HG03354 (cell line): ENCODE measurements at regions not wholly inside any gene's neighbourhood (a gene's known extent, or its start where the extent isn't known, plus 50 kb on each side); places are given as distances from the start of the nearest gene placed in this dataset.

Source experiments
- ATAC-seq: cut with Tn5 transposase; IDR thresholded peaks from one replicate; pipeline ENCODE4 v1.9.1; 2021; ENCODE audit warnings: mild to moderate bottlenecking; ENCODE audit not compliant: unreplicated experiment, poor library complexity, severe bottlenecking

DNA sequence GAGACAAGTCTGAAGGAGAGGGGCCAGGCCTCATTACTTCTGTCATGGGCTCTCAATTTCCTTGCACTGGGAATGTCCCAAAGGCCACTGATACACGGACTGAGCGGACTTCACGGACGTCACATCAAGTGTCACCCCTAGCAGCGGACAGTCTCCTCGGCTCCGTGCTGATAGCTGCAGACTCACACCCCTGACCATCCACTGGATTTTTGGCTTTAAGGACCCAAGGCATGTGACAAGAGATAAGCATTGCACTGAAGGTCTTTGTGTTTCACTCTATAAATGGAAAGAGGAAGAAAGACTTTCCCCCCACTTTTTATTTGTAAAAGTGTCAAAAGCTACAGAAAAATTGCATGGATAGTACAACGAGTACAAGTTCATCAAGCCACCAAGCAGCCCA lies 200.4 kb upstream of the FGGY start:
- no peak for ATAC-seq

DNA sequence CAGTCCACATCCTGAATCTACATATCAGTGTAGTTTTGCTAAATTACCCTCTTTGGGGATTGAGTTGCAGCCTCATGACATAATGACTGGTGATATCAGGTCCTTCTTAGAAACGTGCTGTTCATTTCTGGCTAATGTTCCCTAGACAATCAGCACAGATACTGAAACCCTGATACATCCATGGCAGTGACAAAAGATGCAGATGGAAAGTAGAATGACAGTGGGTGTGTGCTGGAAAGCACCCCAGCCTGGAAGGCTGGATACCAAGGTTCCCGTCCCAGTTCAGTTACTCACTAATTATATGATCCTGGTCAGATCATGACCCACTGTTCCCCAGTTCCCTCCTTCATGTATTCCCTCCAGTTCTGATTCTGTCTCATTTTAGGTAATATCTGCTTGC lies 198.2 kb upstream of the FGGY start:
- no peak for ATAC-seq

DNA sequence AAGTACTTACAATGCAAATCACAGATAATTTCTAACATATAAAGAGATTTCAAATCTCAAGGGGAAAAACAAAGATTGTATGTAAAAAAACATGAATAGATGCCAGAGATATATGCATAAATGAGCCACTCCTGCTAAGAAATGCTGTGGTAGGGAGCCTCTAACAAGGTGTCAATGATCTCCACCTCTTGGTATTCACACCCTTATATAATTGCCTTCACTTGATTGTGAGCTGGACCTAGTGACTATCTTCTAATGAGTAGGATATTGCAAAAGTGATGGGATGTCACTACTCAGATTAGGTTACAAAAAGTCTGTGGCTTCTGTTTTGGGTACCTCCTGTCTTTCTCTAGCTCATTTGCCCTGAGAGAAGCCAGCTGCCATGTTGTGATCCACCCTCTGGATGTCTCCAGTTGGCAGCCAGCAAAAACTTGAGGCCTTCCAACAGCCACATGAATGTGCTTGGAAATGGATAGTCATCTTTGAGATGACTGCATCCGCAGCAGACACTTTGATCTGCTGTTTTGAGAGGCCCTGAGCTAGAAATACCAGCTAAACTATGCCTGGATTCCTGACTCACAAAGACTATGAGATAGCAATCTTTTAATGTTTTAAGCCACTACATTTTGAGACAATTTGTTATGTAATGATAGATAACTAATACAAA lies 196.1 kb upstream of the FGGY start:
- no peak for ATAC-seq

DNA sequence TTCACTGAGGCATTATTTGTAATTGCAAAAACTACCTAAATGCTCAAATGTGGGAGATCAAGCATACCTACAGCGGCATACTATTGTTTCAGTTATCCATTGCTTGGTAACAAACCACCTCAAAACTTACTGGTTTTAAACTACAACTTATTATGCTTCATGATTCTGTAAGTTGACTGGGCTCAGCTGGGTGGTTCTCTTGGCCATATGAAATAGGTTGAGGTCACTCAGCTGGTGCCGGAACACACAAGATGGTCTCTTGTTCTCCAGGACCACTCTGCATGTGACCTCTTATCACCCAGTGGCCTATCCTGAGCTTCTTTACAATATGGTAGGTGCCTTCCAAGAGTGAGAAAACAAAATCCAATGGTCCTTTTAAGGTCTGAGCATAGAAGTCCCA lies 195.4 kb upstream of the FGGY start:
- no peak for ATAC-seq

DNA sequence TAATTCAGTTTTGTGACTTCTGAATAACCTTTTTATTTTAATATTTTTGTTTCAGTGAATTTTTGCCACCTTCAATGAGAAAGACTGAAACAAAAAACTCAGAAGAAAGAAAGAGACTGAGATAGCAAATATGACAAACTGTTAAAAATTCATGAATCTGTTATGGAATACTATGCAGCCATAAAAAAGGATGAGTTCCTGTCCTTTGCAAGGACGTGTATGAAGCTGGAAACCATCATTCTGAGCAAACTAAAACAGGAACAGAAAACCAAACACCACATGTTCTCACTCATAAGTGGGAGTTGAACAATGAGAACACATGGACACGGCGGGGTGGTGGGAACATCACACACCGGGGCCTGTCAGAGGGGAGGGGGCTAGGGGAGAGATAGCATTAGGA lies 193.4 kb upstream of the FGGY start:
- no peak for ATAC-seq

DNA sequence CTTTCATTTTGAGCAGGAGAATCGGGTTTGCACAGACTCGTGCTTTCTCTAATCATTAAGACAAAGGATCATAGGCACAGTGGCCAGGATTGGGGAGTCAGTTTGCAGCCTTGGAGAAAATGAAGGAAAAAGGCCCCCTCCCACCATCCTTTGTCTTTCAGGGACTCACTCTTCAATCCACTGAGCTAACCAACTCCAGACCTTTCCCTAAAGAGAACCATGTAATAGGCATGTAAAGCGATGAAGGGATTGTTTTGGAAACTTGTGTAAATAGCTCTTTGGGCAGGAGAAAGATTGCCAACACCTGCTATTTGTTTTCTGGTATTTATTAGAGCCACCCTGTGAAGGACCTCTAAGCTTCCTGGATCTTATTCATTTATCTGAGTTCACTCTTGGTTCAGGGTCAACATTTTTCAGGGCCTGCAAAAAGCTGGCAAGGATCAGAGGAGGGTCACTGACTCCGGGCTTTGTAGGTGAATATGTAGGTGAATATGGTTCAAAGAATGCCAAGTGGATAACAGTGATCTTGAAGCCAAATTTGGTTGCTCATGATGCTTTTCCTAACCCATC lies 192.6 kb upstream of the FGGY start:
- ATAC-seq = no peak

DNA sequence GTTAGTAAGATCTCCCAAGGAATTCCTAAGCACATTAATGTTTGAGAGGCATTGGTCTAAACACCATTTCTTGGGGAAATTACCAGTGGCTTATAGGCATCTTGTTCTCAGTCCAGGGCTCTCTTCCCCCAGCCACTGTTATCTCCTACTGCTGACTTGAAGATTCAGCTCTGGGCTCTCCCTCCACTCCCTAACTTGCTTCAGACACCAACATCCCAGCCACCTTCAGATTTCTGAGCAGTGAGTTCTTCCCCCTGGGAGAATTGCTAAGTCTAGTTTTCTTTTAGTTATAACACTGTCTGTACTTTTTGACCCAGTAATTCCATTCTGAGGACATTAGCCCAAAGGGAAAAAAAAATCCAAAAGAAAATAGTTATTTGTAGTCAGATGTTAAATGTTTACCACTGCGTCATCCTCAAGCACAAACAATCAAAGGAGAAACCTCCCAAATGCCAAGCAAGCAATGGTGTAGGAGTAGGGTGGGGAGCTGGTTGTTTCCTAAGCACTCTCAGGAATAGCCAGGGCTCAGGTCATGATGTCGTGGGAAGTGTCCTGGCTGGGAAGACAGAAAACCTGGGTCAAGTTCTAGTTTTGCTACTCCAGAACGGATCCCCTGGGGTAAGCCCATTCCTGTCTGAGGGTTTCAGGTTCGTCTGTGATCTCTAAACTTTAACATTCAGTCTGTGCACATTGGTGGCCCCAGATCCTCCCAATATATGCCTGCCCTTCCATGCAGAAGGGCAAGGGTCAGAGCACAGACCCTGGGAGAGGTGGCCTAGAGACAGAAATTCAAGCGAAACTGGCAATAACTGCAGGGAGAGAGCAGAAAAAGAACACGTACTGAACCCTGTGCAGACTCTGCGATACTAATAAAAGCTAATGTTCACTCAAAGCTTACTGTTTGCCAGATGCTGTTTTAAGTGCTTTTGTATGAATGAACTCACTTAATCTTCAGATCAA lies 191.1 kb upstream of the FGGY start:
- ATAC-seq = no peak

DNA sequence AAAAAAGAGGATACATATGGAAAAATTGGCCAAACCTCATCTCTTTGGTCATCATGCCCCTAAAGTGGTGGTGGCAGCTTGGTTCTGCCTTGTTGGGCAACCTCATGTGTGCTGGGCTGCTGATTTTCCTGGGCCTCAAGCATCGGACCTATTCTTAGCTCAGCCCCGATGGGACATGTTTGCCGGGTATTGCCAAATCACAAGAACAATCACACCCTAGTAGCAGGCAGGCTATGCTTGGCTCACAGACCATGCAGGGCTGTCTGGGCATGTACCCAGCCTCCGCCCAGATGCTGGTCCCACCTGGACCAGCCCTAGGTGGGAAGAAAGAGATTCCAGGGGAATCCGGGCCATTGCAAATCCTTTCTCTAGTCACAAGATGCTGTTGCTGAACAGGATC lies 189.4 kb upstream of the FGGY start:
- ATAC-seq = no peak

DNA sequence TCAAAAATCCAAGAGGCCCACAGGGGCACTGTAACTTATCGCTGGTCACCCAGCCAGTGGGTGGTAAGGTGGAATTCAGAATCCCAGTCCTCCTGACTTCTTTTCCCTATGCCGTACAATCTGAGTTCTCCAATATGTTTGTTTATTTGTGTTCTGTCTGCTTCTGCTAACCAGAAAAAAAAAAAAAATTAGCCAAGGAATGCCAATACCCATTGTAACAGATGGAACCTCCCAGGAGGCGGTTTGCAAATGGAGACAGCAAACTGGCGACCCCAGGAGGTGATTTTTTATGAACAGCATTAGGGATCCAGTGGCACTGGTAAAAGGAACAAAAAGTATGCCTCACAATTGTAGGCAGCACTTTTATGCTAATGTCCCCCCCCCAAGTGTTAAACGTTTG lies 189.0 kb upstream of the FGGY start:
- ATAC-seq = no peak

DNA sequence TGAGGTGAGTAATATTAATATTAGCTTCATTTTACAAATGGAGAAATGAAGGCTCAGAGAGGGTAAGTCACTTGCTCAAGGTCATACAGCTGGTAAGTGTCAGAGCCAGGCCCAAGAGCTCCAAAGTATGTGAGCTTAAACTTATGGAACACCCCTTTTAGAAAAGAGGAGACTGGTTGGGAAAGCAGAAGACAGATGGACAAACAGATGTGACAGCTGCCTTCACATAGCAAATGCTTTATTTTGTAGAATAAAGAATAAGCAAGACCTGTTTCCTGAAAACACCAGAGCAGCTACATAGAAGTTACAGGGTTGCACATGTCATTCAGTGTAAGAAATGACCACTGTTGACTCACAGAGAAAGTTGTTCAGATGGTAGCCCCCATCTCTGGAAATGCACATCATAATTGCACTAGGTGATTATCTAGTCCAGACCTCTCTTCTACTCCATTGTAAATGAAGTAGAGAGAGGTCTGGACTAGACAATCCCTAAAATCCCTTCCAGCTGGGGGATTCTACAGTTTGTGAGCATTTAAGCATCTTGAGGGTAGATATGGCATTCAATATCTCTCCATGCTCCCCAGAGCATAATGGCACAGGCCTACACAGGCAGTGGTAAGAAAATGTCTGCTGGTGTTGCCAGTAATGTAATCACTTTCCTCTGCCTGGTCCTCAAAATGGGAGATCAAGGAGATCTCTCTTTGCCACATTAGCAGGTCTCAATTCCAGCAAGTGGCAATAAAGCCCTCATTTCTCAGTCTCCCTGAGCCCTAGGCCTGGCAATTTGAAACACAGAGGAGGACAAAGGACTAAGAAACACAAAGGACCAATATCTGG lies 188.2 kb upstream of the FGGY start:
- no peak for ATAC-seq

DNA sequence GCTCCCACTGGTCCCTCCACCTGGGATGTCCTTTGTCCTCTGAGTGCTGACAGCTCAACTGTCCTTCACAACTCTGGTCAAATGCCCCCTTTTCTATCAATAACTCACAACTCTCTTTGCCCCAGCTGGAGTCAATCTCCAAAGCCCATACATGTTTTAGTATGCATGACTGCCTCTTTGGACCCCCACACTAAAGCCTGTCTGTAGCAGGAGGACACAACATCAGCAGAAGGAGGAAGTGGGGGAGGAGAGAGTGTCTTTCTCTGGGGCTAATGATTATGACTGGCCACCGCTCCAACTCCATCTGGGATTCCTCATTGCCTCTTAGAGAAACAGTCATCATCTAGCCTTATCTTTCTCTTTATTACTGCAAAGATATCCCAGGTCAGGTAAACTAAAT lies 186.6 kb upstream of the FGGY start:
- ATAC-seq = no peak

DNA sequence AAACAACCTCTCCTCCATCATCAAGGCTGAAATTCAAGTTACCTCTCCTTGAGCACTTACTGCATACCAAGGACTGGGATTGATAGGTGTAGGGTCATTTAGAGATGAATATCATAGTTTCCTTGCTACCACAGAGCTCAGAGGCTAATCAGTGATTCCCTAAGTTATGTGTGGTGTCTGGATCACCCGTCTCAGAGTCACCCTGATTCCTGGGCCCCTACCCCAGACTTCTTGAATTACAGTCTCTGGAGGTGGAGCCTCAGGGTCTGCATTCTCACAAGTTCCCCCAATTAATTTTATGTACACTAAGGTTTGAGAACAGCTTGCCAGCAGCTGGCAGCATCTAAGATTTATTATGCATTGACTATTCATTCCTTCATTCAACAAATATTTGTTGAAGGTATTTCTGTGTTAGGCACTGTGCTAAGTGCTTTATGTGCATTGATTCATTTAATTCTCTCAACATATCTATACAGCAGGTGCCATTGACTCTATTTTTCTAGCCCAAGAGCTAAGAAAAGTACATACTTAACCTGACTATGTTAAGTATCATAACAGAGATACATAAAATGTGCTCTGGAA lies 182.9 kb upstream of the FGGY start:
- no peak for ATAC-seq

DNA sequence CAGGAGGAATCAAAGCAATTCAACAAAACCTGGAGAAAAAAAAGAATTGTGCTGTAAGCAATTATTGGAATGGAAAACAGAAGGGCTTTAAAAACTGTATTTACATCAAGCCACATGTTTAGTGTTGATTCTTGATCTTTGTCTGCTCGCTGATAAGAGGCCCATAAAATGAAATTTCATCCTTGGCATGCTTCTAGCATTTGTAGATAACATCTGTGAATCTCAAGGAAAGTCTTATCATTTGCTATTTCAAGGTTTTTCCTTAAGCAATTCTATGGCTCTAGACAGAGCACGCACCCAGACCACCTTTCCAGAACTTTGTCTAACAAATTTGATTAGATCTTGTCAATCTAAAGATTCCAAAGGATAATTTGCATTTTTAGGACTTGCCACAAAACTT lies 181.0 kb upstream of the FGGY start:
- no peak for ATAC-seq

DNA sequence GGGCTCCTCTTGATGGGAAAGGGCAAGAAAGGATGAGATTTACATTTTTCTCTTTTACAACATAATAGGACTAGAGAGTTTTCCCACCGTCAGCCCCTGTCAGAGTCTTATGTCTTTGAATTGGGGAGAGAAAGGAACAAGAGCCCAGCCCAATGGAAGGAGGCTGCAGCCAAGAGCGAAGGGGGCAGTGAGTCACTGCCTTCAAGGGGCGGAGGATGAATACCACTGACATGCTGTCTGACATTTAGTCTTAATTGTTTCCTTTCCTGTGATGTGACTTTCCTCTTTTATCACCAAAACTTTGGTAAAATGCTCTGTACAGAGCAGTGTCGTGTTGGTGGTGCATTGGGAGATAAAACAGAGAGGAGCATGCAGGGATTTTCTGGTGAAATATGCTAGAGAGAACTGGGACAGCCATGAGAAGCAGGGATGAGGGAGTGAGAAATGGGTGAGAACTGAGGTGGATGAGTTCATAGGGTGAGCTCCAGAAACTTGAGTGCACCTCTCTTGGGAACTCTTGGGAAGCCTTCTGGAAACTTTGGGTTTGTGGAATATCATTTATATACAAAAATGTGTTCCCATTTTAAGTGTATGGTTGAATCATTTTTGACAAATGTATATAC lies 179.9 kb upstream of the FGGY start:
- ATAC-seq = no peak

DNA sequence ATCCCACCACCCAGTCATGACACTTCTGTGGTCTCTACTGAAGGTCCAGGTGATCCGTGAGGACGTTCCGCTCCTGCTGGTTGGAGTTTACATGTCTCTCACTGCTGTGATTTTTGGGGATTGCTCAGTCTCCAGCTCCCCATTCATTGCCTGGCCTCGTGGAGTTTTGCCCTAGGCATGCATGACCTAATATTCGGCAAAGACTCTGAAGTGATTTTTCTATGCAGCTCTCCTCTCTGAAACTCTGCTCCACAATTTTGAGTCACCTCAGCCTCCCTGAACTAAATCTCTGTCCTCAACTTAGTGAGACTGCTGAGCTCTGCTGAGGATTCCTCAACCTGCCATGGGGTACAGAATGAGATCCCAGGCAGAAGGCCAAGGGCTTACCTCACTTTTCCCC lies 174.4 kb upstream of the FGGY start:
- ATAC-seq = no peak

DNA sequence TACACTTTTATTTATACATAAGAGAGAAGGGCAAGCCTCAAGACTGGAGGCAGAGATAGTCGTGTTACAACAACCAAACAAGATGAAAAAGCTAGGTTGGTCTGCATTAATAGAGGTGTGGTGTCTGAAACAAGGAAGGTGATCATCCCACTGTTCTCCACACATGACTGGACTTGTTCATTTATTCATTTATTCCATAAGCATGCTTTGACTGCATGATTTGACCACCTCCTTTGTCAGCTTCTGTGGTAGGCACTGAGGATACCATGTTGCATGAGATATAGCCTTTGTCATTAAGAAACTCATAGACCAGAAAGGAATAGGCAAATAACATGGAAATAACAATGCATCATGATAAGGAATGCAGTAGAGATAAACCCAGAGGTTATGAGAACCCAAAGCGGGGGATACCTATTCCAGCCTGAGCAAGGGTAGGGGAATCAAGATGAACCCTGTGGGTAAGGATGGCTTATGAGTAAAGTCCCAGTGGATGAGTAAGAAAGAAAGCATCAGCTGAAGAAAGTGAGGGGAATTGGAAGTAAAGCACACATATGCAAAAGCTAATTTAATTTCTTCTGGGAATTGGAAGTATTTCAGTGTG lies 173.7 kb upstream of the FGGY start:
- ATAC-seq = no peak

DNA sequence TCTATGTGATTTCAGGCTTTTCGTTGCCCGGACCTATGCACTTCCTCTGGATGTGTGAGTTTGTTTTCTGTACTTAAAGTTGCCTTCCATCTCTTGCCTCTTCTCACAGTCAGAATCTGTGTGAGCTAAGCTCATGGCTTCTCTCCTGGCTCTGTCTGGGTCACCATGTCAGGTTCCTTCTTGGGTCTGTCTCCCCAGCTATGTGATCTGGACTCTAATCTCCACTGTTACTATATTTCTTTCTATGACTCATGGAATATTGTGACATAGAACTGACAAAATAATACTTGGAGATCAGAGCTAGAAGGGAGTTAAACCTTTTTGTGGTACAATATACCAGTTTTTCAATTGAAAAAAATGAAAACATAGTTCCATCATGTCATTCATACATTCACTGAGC lies 172.7 kb upstream of the FGGY start:
- ATAC-seq = no peak

DNA sequence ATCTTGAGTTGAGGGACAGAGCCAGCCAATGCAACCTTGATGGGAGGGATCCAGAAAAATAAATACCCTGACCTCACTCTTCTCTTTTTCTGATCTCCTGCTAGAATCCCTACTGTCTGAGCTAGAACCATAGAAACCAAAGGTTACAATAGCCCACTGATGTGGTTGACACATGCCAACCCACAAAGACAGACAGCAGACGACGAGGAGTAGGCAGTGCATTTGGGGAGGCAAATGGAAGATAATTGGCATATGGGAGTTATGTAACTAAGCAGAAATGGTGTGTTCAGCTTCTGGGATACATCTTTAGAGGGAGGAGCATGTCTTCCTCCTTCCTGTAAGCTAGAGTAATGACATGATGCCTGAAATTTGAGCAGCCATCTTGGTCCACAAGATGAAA lies 171.7 kb upstream of the FGGY start:
- no peak for ATAC-seq
